T47D (cell line): ENCODE measurements at regions not wholly inside any gene's neighbourhood (a gene's known extent, or its start where the extent isn't known, plus 50 kb on each side); places are given as distances from the start of the nearest gene placed in this dataset.

Source experiments
- DNase-seq, 2 experiments: peaks; one replicate each; pipeline versions ENCODE4 v3.0.0 to v3.0.0-alpha.2; 2011 to 2012; ENCODE audit warnings: low read depth in 1 of 2, low spot score in 1 of 2
- JUND ChIP-seq: IDR thresholded peaks from 2 replicates; pipeline ENCODE4 v1.6.1; 2012; ENCODE audit warnings: low read depth
- in situ Hi-C: cut with HindIII; loops from 2 replicates; pipeline ENCODE4 v1.10.0; 2016; ENCODE audit warnings: low sequenced_read_pairs, low pct_unique_long_range_greater_than_20kb

DNA sequence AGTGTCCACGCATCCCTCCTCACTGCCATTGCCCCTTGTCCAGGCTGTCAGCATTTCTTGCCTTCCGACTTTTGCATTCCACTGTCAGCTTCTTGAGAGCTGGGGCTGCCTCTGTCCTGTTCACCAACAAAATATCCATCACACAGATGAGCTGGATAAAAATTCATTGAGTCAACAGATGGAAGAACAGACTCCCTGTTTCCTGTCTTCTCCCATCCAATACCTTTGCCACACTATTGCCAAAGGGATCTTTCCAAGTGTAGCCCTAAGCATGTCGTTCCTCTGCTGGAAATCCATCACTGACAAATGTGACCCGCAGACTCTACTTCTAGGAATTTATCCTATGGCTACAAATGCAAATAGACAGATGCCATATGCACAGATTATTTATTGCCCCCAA, 78.0 kb upstream of the PJA1 start:
- no peak for TF ChIP-seq JUND
- in situ Hi-C loops: no loop called here
- no peak for DNase-seq

DNA sequence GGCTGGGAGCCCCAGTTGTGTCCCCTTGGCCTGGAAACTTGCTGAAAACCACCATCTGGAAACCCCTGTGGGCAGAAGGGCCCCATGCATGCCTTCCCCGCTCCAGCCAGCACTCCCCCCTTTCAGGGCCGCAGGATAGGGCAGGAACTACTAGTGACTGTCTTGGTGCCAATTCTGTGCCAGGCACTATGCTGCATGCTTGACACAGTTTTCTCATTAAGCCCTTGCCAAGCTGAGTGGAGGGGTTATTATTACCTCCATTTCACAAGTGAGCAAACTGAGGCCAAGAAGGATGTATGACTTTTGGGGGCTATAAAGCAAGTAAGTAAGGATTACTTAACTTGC, 73.6 kb upstream of the PJA1 start:
- in situ Hi-C loops: no loop called here
- no peak for TF ChIP-seq JUND
- DNase-seq: no peak

- TF ChIP-seq JUND: no peak
- DNase-seq: no peak
- in situ Hi-C loops: no loop called here
Measured at GRCh38 chrX:69238114-69238886, 73.0 kb upstream of the PJA1 start.

DNA sequence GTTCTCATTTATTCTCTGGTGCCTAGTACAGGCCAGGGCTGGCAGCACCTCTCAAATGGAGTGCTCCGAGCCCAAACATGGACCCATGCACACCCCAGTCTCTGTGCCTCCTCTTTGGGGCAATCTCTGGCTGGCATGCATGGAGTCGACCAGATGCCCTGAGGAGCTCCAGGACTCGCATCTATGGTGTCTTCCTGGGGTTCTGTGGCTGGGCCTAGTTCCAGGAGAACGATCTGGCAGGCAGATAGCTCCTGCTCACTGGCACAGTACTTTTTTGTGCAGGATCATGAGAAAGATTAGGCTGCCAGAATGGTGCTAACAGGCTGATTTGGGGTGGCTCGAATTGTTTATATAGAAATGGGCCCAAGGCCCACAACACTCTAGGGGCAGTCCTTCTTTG, 72.0 kb upstream of the PJA1 start:
- DNase-seq: no peak
- in situ Hi-C loops: no loop called here
- TF ChIP-seq JUND: no peak

DNA sequence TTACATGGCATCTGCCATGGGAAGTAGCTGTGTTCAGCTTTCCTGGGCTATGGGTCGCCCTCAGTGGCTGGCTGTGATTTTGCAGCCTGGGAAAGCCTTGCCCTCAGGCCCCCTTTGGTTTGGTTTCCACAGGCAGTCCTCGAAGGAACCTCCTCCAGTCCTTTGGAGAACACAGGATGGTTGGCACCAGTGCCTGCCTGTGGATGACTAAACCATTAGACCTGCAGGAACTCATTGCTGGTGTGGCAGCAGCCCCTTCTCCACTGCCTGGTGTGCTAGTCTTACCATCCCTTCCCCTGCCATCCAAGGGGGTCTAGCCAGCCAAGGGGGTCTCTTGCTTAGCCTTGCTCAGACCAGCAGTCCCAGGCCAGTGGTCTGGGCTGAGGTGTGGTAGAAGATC, 71.4 kb upstream of the PJA1 start:
- TF ChIP-seq JUND: no peak
- DNase-seq: no peak
- in situ Hi-C loops: no loop called here

GRCh38 chrX:69234624-69235023, 69.4 kb upstream of the PJA1 start:
- in situ Hi-C loops: no loop called here

DNA sequence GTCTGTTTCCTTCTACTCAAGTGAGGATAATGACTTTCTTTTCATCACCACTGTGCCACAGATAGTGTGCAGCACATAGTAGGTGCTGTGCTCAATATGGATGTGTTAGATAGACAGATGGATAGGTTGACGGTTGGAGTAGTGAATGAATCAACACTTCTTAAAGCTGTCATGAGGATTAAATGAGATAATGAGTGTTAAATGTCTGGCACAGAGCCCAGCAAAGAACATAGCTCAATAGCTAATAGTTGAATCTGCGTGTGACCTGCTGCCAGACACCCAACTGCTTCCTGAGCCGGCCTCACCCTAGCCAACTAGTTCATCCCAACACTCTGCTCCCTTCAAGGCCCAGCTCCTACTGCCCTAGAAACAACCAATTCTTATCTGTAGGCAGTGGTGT, 67.7 kb upstream of the PJA1 start:
- DNase-seq: no peak
- TF ChIP-seq JUND: no peak
- in situ Hi-C loops: no loop called here

More at GRCh38 chrX:69234624-69235023, 69.4 kb upstream of the PJA1 start:
- TF ChIP-seq JUND: no peak
- no peak for DNase-seq

DNA sequence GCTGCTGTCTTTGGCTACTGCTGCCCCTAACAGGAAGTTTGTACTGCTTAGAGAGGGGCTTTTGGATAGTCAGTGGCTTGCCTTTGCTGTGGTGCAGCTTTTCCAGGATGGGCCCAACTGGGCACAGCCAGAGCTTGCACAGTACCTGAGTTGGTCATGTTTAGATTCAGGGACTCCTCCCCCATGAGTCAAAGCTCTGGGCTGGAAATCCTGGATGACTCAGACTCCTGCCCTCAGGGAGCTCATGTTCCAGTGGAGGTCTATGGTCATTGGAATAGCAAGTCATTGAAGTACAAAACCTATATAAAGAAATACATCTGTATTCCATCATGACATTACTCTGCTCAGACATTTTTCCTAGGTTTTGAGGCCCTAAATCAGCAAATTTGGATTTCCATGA, 66.7 kb upstream of the PJA1 start:
- in situ Hi-C loops: no loop called here
- no peak for TF ChIP-seq JUND
- no peak for DNase-seq

- no peak for DNase-seq
- in situ Hi-C loops: no loop called here
- TF ChIP-seq JUND: no peak
Measured at GRCh38 chrX:69229436-69229835, 64.2 kb upstream of the PJA1 start.

DNA sequence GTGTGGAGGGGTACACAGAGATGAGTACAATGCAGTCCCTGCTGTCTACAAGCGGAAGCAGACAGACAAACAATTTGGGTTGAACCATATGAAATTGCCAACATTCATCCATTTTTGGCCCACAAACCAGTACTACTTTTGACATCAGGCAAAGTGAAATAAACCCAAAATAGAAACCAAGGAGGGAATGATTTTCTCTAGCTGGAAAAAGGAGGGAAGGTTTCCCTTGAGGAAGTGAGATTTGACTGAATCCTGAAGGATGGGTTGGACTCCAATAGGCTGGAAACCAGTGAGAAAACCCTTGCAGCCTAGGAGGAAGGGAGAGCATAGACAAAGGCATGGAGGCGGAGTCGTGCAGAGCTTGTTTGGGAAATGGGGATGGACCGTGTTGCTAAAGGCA, 63.5 kb upstream of the PJA1 start:
- in situ Hi-C loops: no loop called here
- no peak for DNase-seq
- no peak for TF ChIP-seq JUND

GRCh38 chrX:69226459-69227158, 61.4 kb upstream of the PJA1 start:
- DNase-seq: no peak
- in situ Hi-C loops: no loop called here
- TF ChIP-seq JUND: no peak

DNA sequence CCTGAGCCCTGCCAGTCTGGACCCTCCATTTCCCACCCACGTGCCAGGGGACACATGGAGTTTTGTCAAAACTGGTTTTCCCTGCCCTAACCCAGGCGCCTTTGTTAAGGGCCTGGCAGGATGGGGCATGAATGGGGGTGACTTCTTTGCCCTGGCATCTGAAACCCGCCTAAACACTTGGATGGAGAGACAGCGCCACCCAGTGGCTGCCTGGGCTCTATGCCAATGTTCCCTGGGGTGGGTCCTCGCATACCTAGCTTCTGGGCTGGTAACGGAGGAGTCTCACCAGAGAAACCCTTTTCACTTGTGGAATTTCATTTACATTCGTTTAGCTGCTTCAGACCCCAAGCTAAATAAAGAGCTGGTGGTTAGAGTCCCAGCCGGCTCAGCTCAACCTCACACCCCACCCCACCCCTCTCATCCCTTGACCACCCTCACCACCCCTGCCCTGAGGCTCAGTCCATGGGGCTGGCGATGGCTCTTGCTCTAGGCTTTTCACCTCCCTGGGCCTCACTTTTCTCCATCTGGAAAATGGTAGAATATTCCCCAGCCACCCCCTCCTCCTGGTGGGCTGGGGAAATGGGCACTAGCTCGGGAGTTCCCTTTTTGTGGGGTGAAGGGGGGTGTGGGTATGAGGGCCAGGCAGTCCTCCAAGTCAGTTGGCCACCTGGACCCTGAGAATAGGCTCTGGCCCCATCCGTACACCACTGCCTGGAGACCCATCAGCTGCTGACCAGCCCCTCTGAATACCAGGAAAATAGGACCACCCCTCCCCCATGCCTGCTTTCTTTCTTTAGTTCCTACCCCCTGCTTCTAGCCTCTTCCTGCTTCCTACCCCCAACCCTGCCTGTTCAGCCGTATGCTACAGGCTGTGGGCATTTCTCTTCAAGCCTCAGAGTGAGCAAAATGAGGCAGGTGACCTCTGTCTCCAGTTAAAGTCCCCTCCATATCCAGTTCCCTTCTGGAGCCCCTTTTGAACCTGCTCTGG, 57.1 kb upstream of the PJA1 start:
- peak; percentile 35 to 60 for DNase-seq
- in situ Hi-C loops: no loop called here
- TF ChIP-seq JUND: no peak
